Endothelial cell of umbilical vein (primary cell): ENCODE measurements at regions not wholly inside any gene's neighbourhood (a gene's known extent, or its start where the extent isn't known, plus 50 kb on each side); places are given as distances from the start of the nearest gene placed in this dataset.

Source experiments
- BruUV-seq: library from RNA; stranded (reverse); fragments of 400-500 nt; replicated peaks from 2 replicates; lab custom pipeline; 2021; lab: Mats Ljungman, UMichigan
- CTCF ChIA-PET: fragments of 300-600, 350-600 bp; sonication (Branson Sonifier 250); formaldehyde crosslinking; loops from one replicate; lab custom pipeline; 2021; ENCODE audit warnings: antibody characterized with exemption, inconsistent platforms; lab: Charles Lee
- POLR2A ChIA-PET: fragments of 300-600, 350-600 bp; sonication (Branson Sonifier 250); formaldehyde crosslinking; loops from one replicate; lab custom pipeline; 2021; ENCODE audit warnings: antibody characterized with exemption, inconsistent platforms; lab: Charles Lee
- DNase-seq: peaks from one replicate; pipeline ENCODE4 v3.0.0-alpha.2; 2011; ENCODE audit warnings: low read depth, low spot score
- FAIRE-seq: peaks from 2 replicates; lab custom pipeline; 2011; peaks lifted over from hg19 to GRCh38; lab: Jason Lieb, UNC
- H2AFZ ChIP-seq: 2 replicates; pipeline ENCODE4 v1.6.0; 2012; ENCODE audit warnings: low read depth, low read length, control low read depth, inconsistent platforms
- H3K27ac ChIP-seq: 2 replicates; pipeline ENCODE4 v1.5.1; 2011; ENCODE audit warnings: low read depth, mild to moderate bottlenecking, control low read depth, low read length, moderate library complexity; ENCODE audit not compliant: insufficient read depth
- H3K27me3 ChIP-seq, 2 experiments: 2 replicates each; pipeline versions ENCODE4 v1.6.0 to v1.6.1; 2011; ENCODE audit warnings: low read length in 2 of 2, mixed read lengths in 1 of 2; ENCODE audit not compliant: control insufficient read depth in 2 of 2, insufficient read depth in 2 of 2
- H3K36me3 ChIP-seq, 2 experiments: 2 replicates in 1 of 2; 3 replicates in 1 of 2; pipeline ENCODE4 v1.5.1; 2011; ENCODE audit warnings: low read length in 2 of 2, mild to moderate bottlenecking in 1 of 2, moderate library complexity in 1 of 2; ENCODE audit not compliant: control insufficient read depth in 2 of 2, insufficient read depth in 2 of 2; ENCODE audit errors: extremely low read depth in 1 of 2
- H3K4me1 ChIP-seq: 3 replicates; pipeline ENCODE4 v1.5.1; 2011; ENCODE audit warnings: mild to moderate bottlenecking, low read length; ENCODE audit not compliant: control insufficient read depth, insufficient read depth; ENCODE audit errors: extremely low read depth
- H3K4me2 ChIP-seq: 2 replicates; pipeline ENCODE4 v1.6.1; 2011; ENCODE audit warnings: low read length, control low read depth, mixed read lengths; ENCODE audit not compliant: insufficient read depth
- H3K4me3 ChIP-seq, 3 experiments: fragments of 200-600 bp in 1 of 3; sonication (generic), shearing (Covaris generic) in 1 of 3; replicated peaks in 1 of 3; 2 replicates each; pipeline ENCODE4 v1.5.1; 2011 to 2016; ENCODE audit warnings: control low read depth in 3 of 3, low read length in 3 of 3, mild to moderate bottlenecking in 2 of 3, inconsistent platforms in 1 of 3, low read depth in 1 of 3, moderate library complexity in 1 of 3; ENCODE audit not compliant: insufficient read depth in 1 of 3
- H3K79me2 ChIP-seq: 2 replicates; pipeline ENCODE4 v1.6.0; 2012; ENCODE audit warnings: low read length, inconsistent platforms; ENCODE audit not compliant: control insufficient read depth, insufficient read depth
- H3K9ac ChIP-seq: replicated peaks from 2 replicates; pipeline ENCODE3; 2011; ENCODE audit warnings: low read length, control low read depth; ENCODE audit not compliant: insufficient read depth; ENCODE audit errors: extremely low read depth
- H3K9me1 ChIP-seq: replicated peaks from 3 replicates; pipeline ENCODE4 v1.6.0; 2011; ENCODE audit warnings: mild to moderate bottlenecking, low read length; ENCODE audit not compliant: control insufficient read depth, insufficient read depth; ENCODE audit errors: extremely low read depth
- H3K9me3 ChIP-seq: replicated peaks from 2 replicates; pipeline ENCODE4 v1.5.1; 2012; ENCODE audit warnings: low read length, inconsistent platforms; ENCODE audit not compliant: control insufficient read depth, insufficient read depth
- H4K20me1 ChIP-seq: replicated peaks from 2 replicates; pipeline ENCODE3; 2011; ENCODE audit warnings: mild to moderate bottlenecking, low read length; ENCODE audit not compliant: control insufficient read depth, insufficient read depth; ENCODE audit errors: extremely low read depth
- CTCF ChIP-seq, 2 donors: IDR thresholded peaks; 1 replicate in 1 of 2; 2 replicates in 1 of 2; pipeline ENCODE4 v1.5.1; 2011; ENCODE audit warnings: low read length in 2 of 2, mild to moderate bottlenecking in 2 of 2, moderate library complexity in 2 of 2, control low read depth in 1 of 2, inconsistent platforms in 1 of 2, low read depth in 1 of 2; ENCODE audit not compliant: insufficient read depth in 1 of 2; ENCODE audit errors: extremely low read depth in 1 of 2
- EZH2 ChIP-seq: IDR thresholded peaks from 2 replicates; pipeline ENCODE4 v1.6.1; 2012; ENCODE audit warnings: borderline replicate concordance, low read depth, mild to moderate bottlenecking, moderate library complexity, low read length, inconsistent platforms; ENCODE audit not compliant: severe bottlenecking
- FOS ChIP-seq: IDR thresholded peaks from 2 replicates; pipeline ENCODE4 v1.6.1; 2011; ENCODE audit warnings: mild to moderate bottlenecking, low read length, moderate library complexity, borderline replicate concordance; ENCODE audit not compliant: insufficient read depth
- GATA2 ChIP-seq: IDR thresholded peaks from 2 replicates; pipeline ENCODE4 v1.7.0; 2011; ENCODE audit warnings: low read depth, mild to moderate bottlenecking, moderate library complexity, mixed read lengths, low read length; ENCODE audit not compliant: insufficient read length, insufficient read depth
- JUN ChIP-seq: IDR thresholded peaks from 2 replicates; pipeline ENCODE4 v1.6.1; 2011; ENCODE audit warnings: borderline replicate concordance, low read depth; ENCODE audit not compliant: insufficient read length, insufficient read depth
- MAX ChIP-seq: IDR thresholded peaks from 2 replicates; pipeline ENCODE4 v1.6.1; 2011; ENCODE audit not compliant: insufficient read depth, insufficient read length
- MYC ChIP-seq: IDR thresholded peaks from one replicate; pipeline ENCODE4 v1.6.1; 2011; ENCODE audit warnings: mild to moderate bottlenecking, low read depth, low read length
- POLR2A ChIP-seq: IDR thresholded peaks from 2 replicates; pipeline ENCODE4 v1.6.1; 2012; ENCODE audit warnings: low read depth, mild to moderate bottlenecking, control low read depth, low read length
- POLR2AphosphoS5 ChIP-seq: IDR thresholded peaks from 2 replicates; pipeline ENCODE4 v1.6.1; 2012; ENCODE audit warnings: low read depth, mild to moderate bottlenecking, control low read depth, low read length, moderate library complexity; ENCODE audit not compliant: insufficient read depth
- dilution Hi-C: fragments of 300-500 bp; cut with MboI; formaldehyde crosslinking; loops from one replicate; pipeline ENCODE4 v1.15.0; 2019; ENCODE audit warnings: low sequenced_read_pairs; ENCODE audit not compliant: extremely low pct_ligation_motif_present
- intact Hi-C: fragments of 100-400 bp; cut with micrococcal nuclease; formaldehyde crosslinking; loops from one replicate; pipeline ENCODE4 v1.10.0; 2022

- TF ChIP-seq JUN: no peak
- TF ChIP-seq MAX: no peak
- TF ChIP-seq CTCF (IDR thresholded peaks at IDR 0.05; ENCODE audit: extremely low read depth in 1 of 2, insufficient read depth in 1 of 2, low read depth in 1 of 2, low read length in 2 of 2): no peak
- no peak for TF ChIP-seq GATA2
- TF ChIP-seq POLR2A: no peak
- no peak for TF ChIP-seq MYC
- TF ChIP-seq POLR2AphosphoS5: no peak
- no peak for TF ChIP-seq FOS
- no peak for TF ChIP-seq EZH2
- no peaks in the 10 kb centered on the region for H4K20me1 ChIP-seq
- peaks cover 15% of the 10 kb centered on the region for H3K4me1 ChIP-seq
- no peaks in the 10 kb centered on the region for H3K27me3 ChIP-seq
- dilution Hi-C loops: no loop called here
- intact Hi-C loops: no loop called here
- H3K27ac ChIP-seq: no peak overlapping the region
- H3K4me3 ChIP-seq: no peak overlapping the region
- DNase-seq (peak; percentile 3), FAIRE-seq (no peak)
- peak overlapping the region; percentile 50 for H2AFZ ChIP-seq
- POLR2A ChIA-PET: no interaction called here
- no peaks in the 10 kb centered on the region for H3K9me3 ChIP-seq
- H3K36me3 ChIP-seq: no peaks in the 10 kb centered on the region
- H3K9me1 ChIP-seq: no peaks in the 10 kb centered on the region
- BruUV-seq: no TSS peak
- no peaks in the 10 kb centered on the region for H3K79me2 ChIP-seq
- H3K4me2 ChIP-seq: no peak overlapping the region
- CTCF ChIA-PET: interaction anchor here (0.7 kb wide), 1 partner anchor 106 kb away, joined by 3 read pairs; no protein-coding TSS in a partner anchor
- no peak overlapping the region for H3K9ac ChIP-seq
These were observed 136.7 kb upstream of the GMDS start for GRCh38 chr6:2381872-2382661.
